ENCODE measurements at regions not wholly inside any gene's neighbourhood (a gene's known extent, or its start where the extent isn't known, plus 50 kb on each side); places are given as distances from the start of the nearest gene placed in this dataset.
"Not testable (repeated sequence)": the region's sequence is repeated elsewhere in the genome, so short reads cannot be mapped to it uniquely, and the experiment has no call there.

DNA sequence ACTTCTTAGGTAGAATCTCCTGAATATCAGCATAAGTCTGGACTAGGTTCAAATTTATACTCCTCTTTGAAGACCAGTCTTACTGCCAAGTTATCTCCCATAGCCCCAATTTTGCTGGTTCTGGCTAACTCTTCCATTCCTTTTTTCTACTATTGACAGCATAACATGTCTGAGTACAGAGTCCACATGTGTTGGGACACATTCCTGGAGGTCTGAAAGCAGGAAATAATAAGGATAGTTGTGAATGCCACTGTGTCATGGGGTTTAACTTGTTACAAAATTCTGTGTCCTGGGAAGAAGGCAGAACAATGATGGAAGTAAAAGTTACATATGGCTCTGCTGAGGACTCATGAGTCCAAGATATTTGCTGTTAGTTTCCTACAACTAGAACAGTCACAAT is 57.4 kb upstream of the ZBTB20 start:
- H3K4me3 ChIP-seq (ENCODE audit: low read depth, low read length): no peak overlapping the region
- TF ChIP-seq, protein P1, sequence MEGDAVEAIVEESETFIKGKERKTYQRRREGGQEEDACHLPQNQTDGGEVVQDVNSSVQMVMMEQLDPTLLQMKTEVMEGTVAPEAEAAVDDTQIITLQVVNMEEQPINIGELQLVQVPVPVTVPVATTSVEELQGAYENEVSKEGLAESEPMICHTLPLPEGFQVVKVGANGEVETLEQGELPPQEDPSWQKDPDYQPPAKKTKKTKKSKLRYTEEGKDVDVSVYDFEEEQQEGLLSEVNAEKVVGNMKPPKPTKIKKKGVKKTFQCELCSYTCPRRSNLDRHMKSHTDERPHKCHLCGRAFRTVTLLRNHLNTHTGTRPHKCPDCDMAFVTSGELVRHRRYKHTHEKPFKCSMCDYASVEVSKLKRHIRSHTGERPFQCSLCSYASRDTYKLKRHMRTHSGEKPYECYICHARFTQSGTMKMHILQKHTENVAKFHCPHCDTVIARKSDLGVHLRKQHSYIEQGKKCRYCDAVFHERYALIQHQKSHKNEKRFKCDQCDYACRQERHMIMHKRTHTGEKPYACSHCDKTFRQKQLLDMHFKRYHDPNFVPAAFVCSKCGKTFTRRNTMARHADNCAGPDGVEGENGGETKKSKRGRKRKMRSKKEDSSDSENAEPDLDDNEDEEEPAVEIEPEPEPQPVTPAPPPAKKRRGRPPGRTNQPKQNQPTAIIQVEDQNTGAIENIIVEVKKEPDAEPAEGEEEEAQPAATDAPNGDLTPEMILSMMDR (IDR thresholded peaks at IDR 0.05; ENCODE audit: insufficient read depth, low read depth, low read length, missing control alignments): no peak
- DNase-seq (ENCODE audit: low read depth): no peak

DNA sequence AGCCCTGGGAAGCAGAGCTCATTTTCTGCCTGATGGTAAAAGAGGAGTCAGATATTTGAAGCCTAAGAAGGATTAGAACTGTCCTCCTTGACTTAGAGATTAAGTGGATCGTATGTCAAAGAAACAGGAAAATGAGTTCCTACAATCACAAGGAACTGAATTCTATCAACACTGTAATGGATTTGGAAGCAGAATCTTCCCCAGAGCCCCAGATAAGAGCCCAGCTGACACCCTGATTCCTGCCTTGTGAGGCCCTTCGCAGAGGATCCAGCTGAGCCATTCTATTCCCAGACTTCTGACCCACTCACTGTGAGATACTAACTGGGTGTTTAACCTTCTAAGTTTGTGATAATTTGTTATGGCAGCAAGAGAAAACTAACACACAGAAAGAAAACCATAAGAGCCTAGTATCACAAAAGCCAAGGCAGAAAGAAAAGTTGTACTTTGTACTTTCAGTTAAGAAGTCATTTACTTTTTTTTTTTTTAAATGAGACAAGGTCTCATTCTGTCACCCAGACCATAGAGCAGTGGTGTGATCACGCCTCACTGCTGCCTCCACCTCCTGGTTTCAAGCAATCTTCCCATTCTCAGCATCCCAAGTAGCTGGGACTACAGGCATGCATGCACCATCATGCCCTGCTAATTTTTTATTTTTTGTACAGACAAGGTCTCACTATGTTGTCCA is 61.1 kb upstream of the ZBTB20 start:
- DNase-seq (ENCODE audit: low read depth): no peak
- TF ChIP-seq, protein P1 (IDR thresholded peaks at IDR 0.05; ENCODE audit: insufficient read depth, low read depth, low read length, missing control alignments): no peak
- no peak overlapping the region for H3K4me3 ChIP-seq (ENCODE audit: low read depth, low read length)

DNA sequence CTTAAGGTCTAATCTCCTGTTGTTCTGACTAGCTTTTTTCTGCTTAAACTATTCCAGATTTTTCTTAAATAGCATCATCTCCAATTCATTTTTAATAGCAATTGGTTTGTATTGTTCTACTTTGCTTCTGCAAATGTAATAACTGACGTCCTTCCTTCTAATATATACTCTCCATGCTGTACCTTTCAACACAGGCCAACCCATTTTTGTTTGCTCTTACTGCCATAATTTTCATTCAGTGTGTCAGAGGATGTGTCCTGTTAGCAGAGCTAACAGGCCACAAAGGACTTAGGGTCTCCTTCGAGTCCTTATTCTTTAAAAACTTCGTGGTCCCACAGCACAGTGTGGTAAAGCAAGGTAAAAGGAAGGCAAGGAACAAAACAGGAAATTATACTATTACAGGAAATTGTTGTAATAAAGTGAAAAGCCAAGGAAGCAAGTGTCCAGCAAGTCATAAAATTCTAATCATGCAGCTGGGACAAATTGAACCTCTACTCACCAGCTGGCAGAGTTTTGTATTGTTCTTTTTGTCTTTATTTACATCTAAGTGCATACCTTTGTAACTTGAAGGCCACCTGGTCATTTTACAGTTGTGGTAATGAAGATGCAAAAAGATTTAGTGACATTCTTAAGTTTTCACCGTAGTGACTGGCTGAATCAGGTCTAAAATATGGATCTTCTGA is 64.9 kb upstream of the ZBTB20 start:
- no peak overlapping the region for H3K4me3 ChIP-seq (ENCODE audit: low read depth, low read length)
- TF ChIP-seq, protein P1 (IDR thresholded peaks at IDR 0.05; ENCODE audit: insufficient read depth, low read depth, low read length, missing control alignments): no peak
- DNase-seq (ENCODE audit: low read depth): no peak

DNA sequence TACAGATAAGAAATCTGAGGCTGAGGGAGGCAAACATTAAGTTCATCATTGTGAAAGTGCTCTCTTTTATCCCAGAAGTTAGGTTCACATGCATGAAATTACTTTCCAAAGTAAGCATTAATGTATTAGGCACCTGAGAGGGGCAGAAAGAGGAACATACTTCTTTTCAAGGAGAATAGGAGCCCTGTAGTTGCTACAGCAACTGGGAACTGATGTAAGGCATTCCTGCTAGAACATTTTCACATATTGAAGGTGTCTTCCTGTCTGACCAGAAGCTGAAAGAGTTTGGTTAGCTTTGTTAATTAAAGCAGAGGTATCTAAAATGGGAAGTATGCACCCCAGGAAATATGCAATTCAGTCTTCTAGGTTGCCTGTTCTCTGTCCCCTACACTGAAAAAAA is 65.5 kb upstream of the ZBTB20 start:
- H3K4me3 ChIP-seq (ENCODE audit: low read depth, low read length): no peak overlapping the region
- TF ChIP-seq, protein P1 (IDR thresholded peaks at IDR 0.05; ENCODE audit: insufficient read depth, low read depth, low read length, missing control alignments): no peak
- peak; percentile 5 for DNase-seq (ENCODE audit: low read depth)

DNA sequence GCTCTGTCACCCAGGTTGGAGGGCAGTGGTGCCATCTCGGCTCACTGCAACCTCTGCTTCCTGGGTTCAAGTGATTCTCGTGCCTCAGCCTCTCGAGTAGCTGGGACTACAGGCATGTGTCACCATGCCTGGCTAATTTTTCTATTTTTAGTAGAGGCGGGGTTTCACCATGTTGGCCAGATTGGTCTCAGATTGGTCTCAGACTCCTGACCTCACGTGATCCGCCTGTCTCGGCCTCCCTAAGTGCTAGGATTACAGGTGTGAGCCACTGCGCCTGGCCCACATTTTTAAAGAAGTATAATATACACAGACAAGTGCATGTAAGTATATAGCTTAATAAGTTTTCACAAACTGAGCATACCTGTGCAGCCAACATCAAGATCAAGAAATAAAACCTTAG is 66.0 kb upstream of the ZBTB20 start:
- H3K4me3 ChIP-seq (ENCODE audit: low read depth, low read length); DNase-seq (ENCODE audit: low read depth): not testable (repeated sequence)

DNA sequence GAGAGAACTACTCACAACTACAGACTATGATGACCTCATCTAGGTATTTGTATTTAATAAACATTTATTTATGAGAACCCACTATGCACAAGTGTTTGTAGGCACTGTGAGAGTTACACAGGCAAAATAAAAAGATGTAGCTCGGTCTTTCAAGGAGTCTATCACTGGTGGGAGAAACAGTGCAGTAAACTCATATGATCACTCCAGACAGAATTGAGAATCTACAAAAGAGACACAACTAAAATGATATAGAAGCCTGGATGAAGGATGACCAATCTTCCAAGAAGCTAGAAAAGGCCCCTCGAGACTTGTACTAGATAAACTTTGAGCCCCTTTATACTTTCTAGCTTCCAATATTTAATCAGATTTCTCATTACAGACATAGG is 70.2 kb upstream of the ZBTB20 start:
- H3K4me3 ChIP-seq (ENCODE audit: low read depth, low read length): no peak overlapping the region
- DNase-seq (ENCODE audit: low read depth): no peak
- TF ChIP-seq, protein P1 (IDR thresholded peaks at IDR 0.05; ENCODE audit: insufficient read depth, low read depth, low read length, missing control alignments): no peak

DNA sequence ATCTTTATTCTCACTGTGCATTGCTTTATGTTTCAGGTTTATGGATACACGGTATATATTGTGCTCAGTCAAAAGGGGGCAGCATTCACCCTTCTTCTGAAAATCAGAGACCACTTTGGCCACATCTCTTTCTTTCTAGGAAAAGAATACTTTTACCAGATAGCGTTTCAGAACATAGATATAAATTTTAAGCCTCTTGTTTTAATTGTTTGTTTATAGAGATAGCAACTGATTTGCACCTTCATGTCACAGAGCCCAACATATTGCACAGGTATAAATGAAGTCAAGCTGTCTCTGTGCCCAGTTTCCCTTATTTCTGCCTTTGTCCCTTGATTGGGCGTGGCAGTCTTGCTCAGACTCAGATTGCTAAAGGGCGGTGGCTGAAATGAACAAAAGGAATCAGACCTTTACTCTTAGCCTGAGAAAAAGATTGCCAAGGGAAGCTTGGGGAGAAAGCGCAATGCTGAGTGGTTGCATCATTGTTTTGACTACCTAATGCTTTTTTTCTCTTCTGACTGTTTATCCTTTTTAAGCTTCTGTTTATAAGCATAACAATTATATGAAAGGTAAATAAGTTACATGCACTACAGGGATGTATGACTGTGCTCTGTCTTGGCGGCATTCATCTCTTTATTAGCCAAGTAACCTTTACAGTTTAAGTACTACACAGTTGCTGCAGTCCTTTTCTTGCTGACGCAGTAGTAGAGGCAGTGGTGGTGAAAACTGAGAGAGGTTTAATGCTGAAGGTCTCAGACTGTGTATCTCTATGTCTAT is 70.8 kb upstream of the ZBTB20 start:
- peak; percentile 47 for DNase-seq (ENCODE audit: low read depth)
- TF ChIP-seq, protein P1 (IDR thresholded peaks at IDR 0.05; ENCODE audit: insufficient read depth, low read depth, low read length, missing control alignments): peak; percentile 45
- H3K4me3 ChIP-seq (ENCODE audit: low read depth, low read length): no peak overlapping the region

Measured in GM12865 (cell line).